Frontal cortex (tissue), 3 donors: ENCODE measurements at regions not wholly inside any gene's neighbourhood (a gene's known extent, or its start where the extent isn't known, plus 50 kb on each side); places are given as distances from the start of the nearest gene placed in this dataset.
"Not testable (repeated sequence)": the region's sequence is repeated elsewhere in the genome, so short reads cannot be mapped to it uniquely, and the experiment has no call there.

ENCODE experiments used
- DNase-seq, 2 donors: peaks; one replicate each; pipeline ENCODE4 v3.0.0; 2012; ENCODE audit warnings: low spot score in 2 of 2
- FAIRE-seq: peaks from 2 replicates; lab custom pipeline; 2012; peaks lifted over from hg19 to GRCh38; lab: Jason Lieb, UNC
- donor health status: control.
- donor health status: control.
- donor health status: control.

DNA sequence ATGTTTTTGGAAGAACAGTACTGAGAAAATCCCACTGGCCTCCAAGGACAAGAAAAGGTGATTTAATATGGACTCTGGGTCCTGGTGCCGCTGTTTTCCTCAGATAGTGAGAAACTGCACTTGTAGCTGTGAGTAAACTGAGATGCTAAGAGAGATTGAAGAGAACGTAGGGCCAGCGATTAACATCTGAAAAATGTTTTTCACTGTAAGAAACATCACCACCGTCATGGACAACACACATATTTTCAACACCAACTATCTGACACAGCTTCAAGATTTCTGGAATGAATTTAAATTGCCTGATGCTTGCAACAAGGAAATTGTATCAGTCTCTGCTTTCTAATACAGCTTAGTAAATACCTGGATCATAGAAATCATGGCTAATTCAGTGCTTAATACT lies 158.2 kb upstream of the SMIM31 start:
- no peak for DNase-seq

DNA sequence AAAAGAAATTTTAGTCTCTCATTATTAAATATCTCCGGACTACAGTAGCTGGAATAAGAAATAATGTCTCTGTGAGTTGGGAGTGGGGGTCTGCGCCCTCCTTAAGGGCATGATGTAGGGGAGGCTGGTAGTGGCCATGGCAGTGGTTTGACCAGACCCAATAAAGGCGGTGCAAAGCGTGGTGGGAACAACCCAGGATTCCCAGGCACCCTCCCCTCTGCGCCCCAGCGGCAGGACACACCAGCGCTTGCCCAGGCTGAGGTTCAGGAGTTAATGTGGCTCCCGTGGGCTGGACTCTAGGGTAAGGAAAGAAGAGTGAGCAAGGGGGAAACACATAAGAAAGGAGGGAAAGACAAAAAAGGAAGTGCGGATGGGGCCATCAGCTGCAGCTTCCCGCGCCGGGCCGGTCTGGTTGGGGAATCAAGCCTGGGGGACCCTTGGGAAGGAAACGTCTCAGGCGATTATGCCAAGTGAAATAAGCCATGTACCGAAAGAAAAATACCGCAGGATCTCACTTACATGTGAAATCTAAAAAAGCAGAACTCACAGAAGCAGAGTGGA lies 157.5 kb upstream of the SMIM31 start:
- DNase-seq (no peak), FAIRE-seq (no peak)

More for the DNA sequence above, 158.2 kb upstream of the SMIM31 start:
- no peak for FAIRE-seq

DNA sequence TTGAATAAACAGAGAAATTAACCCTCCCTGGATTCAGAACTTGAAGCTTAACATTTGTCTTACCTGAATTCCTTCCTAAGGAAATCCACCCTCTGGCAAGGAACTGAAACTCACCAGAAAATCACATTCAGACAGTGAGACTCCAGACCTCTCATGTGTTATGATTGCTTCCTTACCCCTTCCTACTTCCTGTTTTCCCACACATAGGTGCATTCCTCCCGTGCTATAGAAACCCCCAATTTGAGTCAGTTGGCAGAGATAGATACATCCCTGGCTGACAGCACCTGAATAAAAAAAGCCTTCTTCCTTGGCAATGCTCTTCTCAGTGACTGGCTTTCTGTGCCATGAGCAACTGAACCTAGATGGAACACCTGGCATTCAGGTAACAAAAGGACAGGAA lies 157.0 kb upstream of the SMIM31 start:
- DNase-seq (no peak), FAIRE-seq (no peak)

DNA sequence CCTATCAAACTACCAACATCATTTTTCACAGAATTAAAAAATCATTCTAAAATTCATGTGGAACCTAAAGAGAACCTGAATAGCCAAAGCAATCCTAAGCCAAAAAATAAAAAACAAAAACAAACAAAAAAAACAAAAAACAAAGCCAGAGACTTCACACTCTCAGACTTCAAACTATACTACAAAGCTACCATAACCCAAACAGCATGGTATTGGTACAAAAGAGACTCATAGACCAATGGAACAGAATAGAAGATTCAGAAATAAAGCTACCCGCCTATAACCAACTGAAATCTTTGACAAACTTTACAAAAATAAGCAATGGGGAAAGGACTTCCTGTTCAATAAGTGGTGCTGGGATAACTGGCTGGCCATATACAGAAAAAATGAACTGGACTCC lies 152.3 kb upstream of the SMIM31 start:
- no peak for DNase-seq
- no peak for FAIRE-seq

DNA sequence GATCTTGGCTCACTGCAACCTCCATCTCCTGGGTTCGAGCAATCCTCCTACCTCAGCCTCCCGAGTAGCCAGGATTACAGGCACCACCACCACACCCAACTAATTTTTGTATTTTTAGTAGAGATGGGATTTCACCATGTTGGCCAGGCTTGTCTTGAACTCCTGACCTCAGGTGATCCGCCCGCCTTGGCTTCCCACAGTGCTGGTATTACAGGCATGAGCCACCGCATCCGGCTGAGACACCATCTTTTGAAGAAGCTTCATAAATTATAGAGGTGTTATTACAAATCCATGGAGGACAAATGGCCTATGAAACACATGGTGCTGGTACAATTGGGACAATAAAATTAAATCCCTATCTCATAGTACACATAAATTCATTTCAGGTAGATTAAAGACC lies 148.1 kb upstream of the SMIM31 start:
- FAIRE-seq, DNase-seq: not testable (repeated sequence)

- DNase-seq = no peak
Measured at GRCh38 chr4:164606478-164606877, 147.5 kb upstream of the SMIM31 start.

GRCh38 chr4:164613256-164613655 lies 140.7 kb upstream of the SMIM31 start:
- no peak for DNase-seq
- no peak for FAIRE-seq

More at GRCh38 chr4:164606478-164606877, 147.5 kb upstream of the SMIM31 start:
- no peak for FAIRE-seq

DNA sequence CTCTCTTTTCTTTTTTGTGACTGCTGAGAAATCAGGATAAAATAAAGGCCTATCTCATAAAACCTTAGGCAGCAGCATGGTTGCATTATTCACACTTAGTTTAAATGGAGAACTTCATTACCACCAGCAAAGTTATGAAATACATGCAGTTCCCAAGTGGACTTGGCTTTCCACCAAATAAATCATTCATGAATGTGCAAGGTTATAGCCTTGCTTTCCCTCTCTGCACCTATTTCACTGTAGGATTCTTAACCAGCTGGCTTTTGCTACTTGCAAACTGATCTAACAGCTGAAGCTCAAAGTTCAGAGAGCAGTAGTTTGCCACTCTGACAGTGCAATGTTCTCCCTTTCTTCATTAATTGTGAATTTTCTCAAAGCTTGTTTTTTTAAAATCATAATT lies 140.1 kb upstream of the SMIM31 start:
- FAIRE-seq (no peak), DNase-seq (no peak)

- FAIRE-seq (no peak), DNase-seq (no peak)
Measured at GRCh38 chr4:164614329-164614728, 139.6 kb upstream of the SMIM31 start.

DNA sequence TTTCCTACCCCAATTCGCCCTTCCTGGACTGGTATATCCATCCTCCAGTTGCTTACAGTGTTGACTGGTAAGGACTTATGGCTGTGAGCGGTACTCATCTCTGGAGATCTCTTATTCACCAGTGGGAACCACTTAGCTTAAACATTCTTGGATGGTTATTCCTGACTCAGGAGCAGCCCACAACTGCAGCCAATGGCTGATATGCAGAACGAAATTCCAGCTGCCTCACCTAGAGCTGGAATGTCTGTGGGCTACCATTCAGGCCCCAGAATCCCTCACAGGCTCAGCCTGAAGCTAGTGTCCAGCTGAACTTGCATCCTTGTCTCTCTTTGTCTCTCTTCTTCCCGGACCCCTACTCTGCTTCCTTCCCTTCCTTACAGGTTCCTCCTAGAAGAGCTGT lies 138.9 kb upstream of the SMIM31 start:
- FAIRE-seq = no peak

GRCh38 chr4:164615964-164616363 lies 138.0 kb upstream of the SMIM31 start:
- no peak for FAIRE-seq

More for the DNA sequence above, 138.9 kb upstream of the SMIM31 start:
- no peak for DNase-seq

GRCh38 chr4:164616961-164617360 lies 137.0 kb upstream of the SMIM31 start:
- DNase-seq (no peak), FAIRE-seq (no peak)

More at GRCh38 chr4:164615964-164616363, 138.0 kb upstream of the SMIM31 start:
- no peak for DNase-seq

DNA sequence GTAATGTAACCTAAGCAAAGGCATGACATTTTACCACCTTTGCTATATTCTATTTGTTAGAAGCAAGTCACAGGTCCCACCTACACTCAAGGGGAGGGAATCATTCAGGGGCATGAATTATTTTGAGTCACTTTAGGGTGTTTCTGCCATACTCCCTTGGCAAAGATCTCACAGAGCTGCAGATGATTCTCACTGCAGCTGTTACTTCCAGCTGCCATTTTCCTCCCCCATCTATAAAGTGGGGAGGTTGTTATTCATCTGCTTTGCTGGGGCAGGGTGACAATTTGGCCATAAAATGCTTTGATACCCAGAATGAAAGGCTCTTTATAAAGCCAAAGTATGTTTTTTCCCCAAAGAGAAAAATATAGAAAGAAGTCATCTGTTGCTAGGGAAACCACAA lies 136.5 kb upstream of the SMIM31 start:
- no peak for FAIRE-seq

DNA sequence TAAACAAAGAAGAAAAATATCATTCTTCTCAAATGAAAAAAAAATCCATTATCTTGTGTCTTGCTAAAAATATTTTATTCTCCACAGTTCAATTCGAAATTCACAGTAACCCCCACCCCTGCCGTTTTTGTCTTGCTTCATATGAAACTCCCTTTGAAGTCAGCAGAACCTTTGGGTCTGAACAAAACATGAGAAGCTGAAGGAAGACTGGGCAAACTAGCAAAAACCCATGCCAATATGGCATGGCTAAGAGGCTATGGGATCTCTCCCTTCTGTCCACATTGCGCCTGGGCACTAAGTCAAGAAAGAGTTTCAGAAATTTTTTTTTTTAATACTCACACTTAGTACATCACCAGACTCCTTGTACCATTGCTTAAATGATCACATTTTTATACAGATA lies 136.0 kb upstream of the SMIM31 start:
- no peak for FAIRE-seq
- DNase-seq = no peak

More for the DNA sequence above, 136.5 kb upstream of the SMIM31 start:
- DNase-seq = no peak

- no peak for DNase-seq
- no peak for FAIRE-seq
Measured at GRCh38 chr4:164621886-164622521, 131.9 kb upstream of the SMIM31 start.

GRCh38 chr4:164623099-164623498 lies 130.8 kb upstream of the SMIM31 start:
- FAIRE-seq (no peak), DNase-seq (no peak)

- FAIRE-seq (no peak), DNase-seq (no peak)
Measured at GRCh38 chr4:164639001-164639400, 114.9 kb upstream of the SMIM31 start.

GRCh38 chr4:164648151-164648848 lies 105.6 kb upstream of the SMIM31 start:
- no peak for FAIRE-seq

DNA sequence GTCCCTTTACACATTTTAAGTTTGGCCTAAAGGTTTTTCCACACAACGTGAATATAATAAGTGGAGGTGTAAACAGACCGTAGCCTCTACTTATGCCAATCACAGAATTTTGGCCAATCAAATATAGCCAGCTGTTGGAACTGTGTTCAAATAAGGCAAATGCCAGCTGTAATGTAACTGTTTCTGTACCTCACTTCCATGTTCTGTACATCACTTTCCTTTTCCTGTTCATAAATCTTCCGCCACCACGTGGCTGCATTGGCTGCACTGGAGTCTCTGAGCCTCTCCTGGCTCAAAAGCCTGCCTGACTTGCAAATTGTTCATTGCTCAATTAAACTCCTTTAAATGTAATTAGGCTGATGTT lies 105.1 kb upstream of the SMIM31 start:
- FAIRE-seq = no peak

More at GRCh38 chr4:164648151-164648848, 105.6 kb upstream of the SMIM31 start:
- DNase-seq = no peak

GRCh38 chr4:164659765-164660164 lies 94.2 kb upstream of the SMIM31 start:
- no peak for DNase-seq
- no peak for FAIRE-seq

More for the DNA sequence above, 105.1 kb upstream of the SMIM31 start:
- DNase-seq = no peak

GRCh38 chr4:164676152-164676551 lies 77.8 kb upstream of the SMIM31 start:
- DNase-seq, FAIRE-seq: not testable (repeated sequence)
